CD14-positive monocyte (primary cell): ENCODE measurements at regions not wholly inside any gene's neighbourhood (a gene's known extent, or its start where the extent isn't known, plus 50 kb on each side); places are given as distances from the start of the nearest gene placed in this dataset.

Experiments
- DNase-seq, 3 donors: peaks; one replicate each; pipeline ENCODE4 v3.0.0-alpha.2; 2011 to 2022
- H2AFZ ChIP-seq: 2 replicates; pipeline ENCODE4 v1.6.0; 2012; ENCODE audit warnings: mild to moderate bottlenecking, low read depth, low read length, inconsistent platforms; ENCODE audit not compliant: insufficient read depth, poor library complexity, severe bottlenecking
- H3K27ac ChIP-seq, 2 donors: 1 replicate in 1 of 2; 2 replicates in 1 of 2; pipeline ENCODE4 v1.5.1; 2012 to 2013; ENCODE audit warnings: low read length in 2 of 2, control low read depth in 1 of 2, inconsistent platforms in 1 of 2, low read depth in 1 of 2, mild to moderate bottlenecking in 1 of 2
- H3K27me3 ChIP-seq, 2 donors: one replicate each; pipeline versions ENCODE4 v1.6.0 to v1.6.1; 2011 to 2013; ENCODE audit warnings: low read length in 2 of 2; ENCODE audit not compliant: control insufficient read depth in 2 of 2, insufficient read depth in 2 of 2
- H3K36me3 ChIP-seq, 2 donors: replicated peaks in 1 of 2; 1 replicate in 1 of 2; 2 replicates in 1 of 2; pipeline versions ENCODE4 v1.5.1 to v1.6.1; 2012 to 2013; ENCODE audit warnings: low read length in 2 of 2, control low read depth in 1 of 2, inconsistent platforms in 1 of 2, mild to moderate bottlenecking in 1 of 2; ENCODE audit not compliant: insufficient read depth in 2 of 2, control insufficient read depth in 1 of 2
- H3K4me1 ChIP-seq, 2 donors: 1 replicate in 1 of 2; 2 replicates in 1 of 2; pipeline versions ENCODE4 v1.5.1 to v1.6.1; 2012 to 2013; ENCODE audit warnings: low read length in 2 of 2, control low read depth in 1 of 2, inconsistent platforms in 1 of 2, mild to moderate bottlenecking in 1 of 2, moderate library complexity in 1 of 2; ENCODE audit not compliant: insufficient read depth in 2 of 2, control insufficient read depth in 1 of 2
- H3K4me2 ChIP-seq: replicated peaks from 2 replicates; pipeline ENCODE3; 2012; ENCODE audit warnings: low read length, moderate library complexity, mild to moderate bottlenecking; ENCODE audit not compliant: poor library complexity, severe bottlenecking; ENCODE audit errors: extremely low read depth
- H3K4me3 ChIP-seq, 3 experiments: fragments of 200-600 bp in 1 of 3; sonication (generic) in 1 of 3; replicated peaks in 1 of 3; 1 replicate in 2 of 3; 2 replicates in 1 of 3; pipeline ENCODE4 v1.5.1; 2011 to 2013; ENCODE audit warnings: low read length in 3 of 3, mild to moderate bottlenecking in 3 of 3, control low read depth in 2 of 3, low read depth in 2 of 3, inconsistent platforms in 1 of 3, moderate library complexity in 1 of 3
- H3K79me2 ChIP-seq: 2 replicates; pipeline ENCODE4 v1.6.0; 2012; ENCODE audit warnings: mild to moderate bottlenecking, control low read depth, inconsistent platforms, low read length, moderate library complexity; ENCODE audit not compliant: insufficient read depth
- H3K9ac ChIP-seq: 2 replicates; pipeline ENCODE4 v1.6.0; 2017; ENCODE audit warnings: low read length, mild to moderate bottlenecking; ENCODE audit not compliant: insufficient read depth, poor library complexity, severe bottlenecking
- H3K9me3 ChIP-seq, 2 donors: replicated peaks in 1 of 2; 1 replicate in 1 of 2; 2 replicates in 1 of 2; pipeline versions ENCODE4 v1.5.1 to v1.6.1; 2012 to 2013; ENCODE audit warnings: low read length in 2 of 2, control low read depth in 1 of 2; ENCODE audit not compliant: control insufficient read depth in 1 of 2, insufficient read depth in 1 of 2
- H4K20me1 ChIP-seq: 2 replicates; pipeline ENCODE4 v1.6.0; 2012; ENCODE audit warnings: mild to moderate bottlenecking, low read length, control low read depth, moderate library complexity; ENCODE audit not compliant: insufficient read depth
- H3K27ac Mint-ChIP-seq, 7 donors: one replicate each; pipeline ENCODE4 v1.8.0; 2020; ENCODE audit warnings: mild to moderate bottlenecking in 7 of 7, mixed read lengths in 7 of 7, moderate library complexity in 6 of 7, inconsistent platforms in 2 of 7
- H3K27me3 Mint-ChIP-seq, 3 donors: one replicate each; pipeline ENCODE4 v1.8.0; 2021 to 2022; ENCODE audit warnings: low read depth in 3 of 3, mild to moderate bottlenecking in 3 of 3, mixed read lengths in 3 of 3, moderate library complexity in 3 of 3, inconsistent platforms in 1 of 3
- H3K36me3 Mint-ChIP-seq, 2 donors: one replicate each; pipeline ENCODE4 v1.8.0; 2020; ENCODE audit warnings: mixed read lengths in 2 of 2, inconsistent platforms in 1 of 2, mild to moderate bottlenecking in 1 of 2
- H3K4me1 Mint-ChIP-seq: one replicate; pipeline ENCODE4 v1.8.0; 2020; ENCODE audit warnings: mild to moderate bottlenecking, mixed read lengths
- H3K4me3 Mint-ChIP-seq, 2 donors: one replicate each; pipeline ENCODE4 v1.8.0; 2020; ENCODE audit warnings: mild to moderate bottlenecking in 2 of 2, mixed read lengths in 2 of 2, moderate library complexity in 1 of 2
- H3K9me3 Mint-ChIP-seq, 7 donors: one replicate each; pipeline ENCODE4 v1.8.0; 2020 to 2022; ENCODE audit warnings: mixed read lengths in 7 of 7, mild to moderate bottlenecking in 6 of 7, moderate library complexity in 6 of 7, inconsistent platforms in 2 of 7
- WGBS: methylation state at CpG from one replicate; pipeline ENCODE4 v1.1.5; 2013; ENCODE audit warnings: missing lambda C conversion rate; ENCODE audit not compliant: insufficient coverage; 5-methylcytosine and 5-hydroxymethylcytosine counted together
- intact Hi-C, 2 donors: fragments of 100-400 bp; cut with micrococcal nuclease; formaldehyde crosslinking; loops; one replicate each; pipeline versions ENCODE4 v1.15.0 to v1.15.1; 2023
- TF ChIP-seq, protein P1 (sequence below): fragments of 200-600 bp; IDR thresholded peaks from one replicate; pipeline ENCODE4 v1.8.0; 2022; ENCODE audit warnings: antibody characterized with exemption, mild to moderate bottlenecking

DNA sequence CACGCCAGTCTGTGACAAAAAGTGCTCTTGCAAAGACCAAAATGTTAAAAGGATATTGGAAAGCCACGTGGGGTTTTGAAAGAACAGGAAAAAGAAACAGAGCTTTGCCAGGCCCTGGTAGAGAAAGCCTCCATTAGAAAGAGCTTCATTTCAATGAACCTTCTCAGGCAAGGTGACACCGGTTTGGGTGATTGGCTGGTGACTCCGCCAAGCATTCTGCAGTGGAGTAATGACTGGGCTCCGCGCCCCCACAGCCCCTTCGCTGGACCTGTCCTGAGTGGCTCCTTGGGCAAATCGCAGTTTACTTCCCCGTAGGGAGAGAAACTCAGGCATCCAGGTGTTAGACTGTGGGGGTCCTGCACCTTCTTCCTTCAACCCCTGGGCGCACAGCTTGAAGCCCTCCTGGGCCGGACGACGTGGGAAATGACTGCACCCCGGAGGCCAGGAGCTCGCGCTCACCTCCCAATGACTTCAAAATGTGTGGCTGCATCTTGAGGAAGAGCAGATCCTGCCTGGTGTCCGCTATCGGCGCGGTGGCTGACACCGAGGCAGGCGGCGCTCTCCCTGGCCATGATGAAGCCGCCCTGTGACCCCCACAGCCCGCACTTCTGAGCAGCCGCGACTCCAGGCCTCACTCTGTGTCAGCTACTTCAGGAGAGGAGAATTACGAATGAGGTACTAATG lies 444.6 kb upstream of the SGCG start:
- Mint-ChIP-seq H3K36me3 (no peaks in the 10 kb centered on the region), H3K4me3 (no peak overlapping the region), H3K27me3 (peaks cover 2 to 9% (median 7%) of the 10 kb centered on the region in 3 donors), H3K9me3 (peaks cover 1 to 7% (median 4%) of the 10 kb centered on the region in 7 donors), H3K4me1 (no peaks in the 10 kb centered on the region), H3K27ac (no peak overlapping the region)
- H3K27me3 ChIP-seq, result peaks cover 0 to 7% of the 10 kb centered on the region in 2 donors
- no peaks in the 10 kb centered on the region for H3K36me3 ChIP-seq
- intact Hi-C loops, result no loop called here
- 61% methylated on average over 24 of the region's 28 CpGs for WGBS
- DNase-seq, result no peak
- no peak overlapping the region for H3K27ac ChIP-seq
- H3K9ac ChIP-seq, result no peak overlapping the region
- H2AFZ ChIP-seq, result no peak overlapping the region
- peaks cover 0 to 12% of the 10 kb centered on the region in 2 donors for H3K9me3 ChIP-seq
- H3K4me3 ChIP-seq, result no peak overlapping the region
- H4K20me1 ChIP-seq, result no peaks in the 10 kb centered on the region
- no peak overlapping the region for H3K4me2 ChIP-seq
- TF ChIP-seq, protein P1, sequence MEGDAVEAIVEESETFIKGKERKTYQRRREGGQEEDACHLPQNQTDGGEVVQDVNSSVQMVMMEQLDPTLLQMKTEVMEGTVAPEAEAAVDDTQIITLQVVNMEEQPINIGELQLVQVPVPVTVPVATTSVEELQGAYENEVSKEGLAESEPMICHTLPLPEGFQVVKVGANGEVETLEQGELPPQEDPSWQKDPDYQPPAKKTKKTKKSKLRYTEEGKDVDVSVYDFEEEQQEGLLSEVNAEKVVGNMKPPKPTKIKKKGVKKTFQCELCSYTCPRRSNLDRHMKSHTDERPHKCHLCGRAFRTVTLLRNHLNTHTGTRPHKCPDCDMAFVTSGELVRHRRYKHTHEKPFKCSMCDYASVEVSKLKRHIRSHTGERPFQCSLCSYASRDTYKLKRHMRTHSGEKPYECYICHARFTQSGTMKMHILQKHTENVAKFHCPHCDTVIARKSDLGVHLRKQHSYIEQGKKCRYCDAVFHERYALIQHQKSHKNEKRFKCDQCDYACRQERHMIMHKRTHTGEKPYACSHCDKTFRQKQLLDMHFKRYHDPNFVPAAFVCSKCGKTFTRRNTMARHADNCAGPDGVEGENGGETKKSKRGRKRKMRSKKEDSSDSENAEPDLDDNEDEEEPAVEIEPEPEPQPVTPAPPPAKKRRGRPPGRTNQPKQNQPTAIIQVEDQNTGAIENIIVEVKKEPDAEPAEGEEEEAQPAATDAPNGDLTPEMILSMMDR, result no peak
- H3K79me2 ChIP-seq, result no peaks in the 10 kb centered on the region
- H3K4me1 ChIP-seq, result no peaks in the 10 kb centered on the region

GRCh38 chr13:22736768-22737092 lies 444.0 kb upstream of the SGCG start:
- Histone ChIP-seq H3K9ac (no peak overlapping the region), H2AFZ (no peak overlapping the region), H3K27me3 (peaks cover 0 to 7% of the 10 kb centered on the region in 2 donors), H3K36me3 (no peaks in the 10 kb centered on the region), H3K4me2 (no peak overlapping the region), H3K9me3 (peaks cover 0 to 12% of the 10 kb centered on the region in 2 donors), H3K79me2 (no peaks in the 10 kb centered on the region), H3K27ac (no peak overlapping the region), H3K4me1 (no peaks in the 10 kb centered on the region), H3K4me3 (no peak overlapping the region), H4K20me1 (no peaks in the 10 kb centered on the region)
- H3K9me3 Mint-ChIP-seq, result peaks cover 1 to 7% (median 4%) of the 10 kb centered on the region in 7 donors
- no peaks in the 10 kb centered on the region for H3K36me3 Mint-ChIP-seq
- H3K27ac Mint-ChIP-seq, result no peak overlapping the region
- intact Hi-C loops, result no loop called here
- H3K4me1 Mint-ChIP-seq, result no peaks in the 10 kb centered on the region
- H3K4me3 Mint-ChIP-seq, result no peak overlapping the region
- peaks cover 2 to 9% (median 7%) of the 10 kb centered on the region in 3 donors for H3K27me3 Mint-ChIP-seq
- DNase-seq, result no peak
- TF ChIP-seq, protein P1, result no peak
- WGBS, result no CpG with 5 or more reads among the region's 2 CpGs
